Spleen (tissue), 11 donors: ENCODE measurements at regions not wholly inside any gene's neighbourhood (a gene's known extent, or its start where the extent isn't known, plus 50 kb on each side); places are given as distances from the start of the nearest gene placed in this dataset.

Experiments
- DNase-seq: peaks from one replicate; pipeline ENCODE4 v3.0.0-alpha.2; 2020
- H3K27ac ChIP-seq, 8 donors: fragments of 200-600 bp; sonication (generic) in 7 of 8; 1 replicate in 4 of 8; 2 replicates in 4 of 8; pipeline versions ENCODE4 v1.5.0 to v1.8.0; 2016 to 2021; ENCODE audit warnings: inconsistent platforms in 4 of 8, mild to moderate bottlenecking in 4 of 8, moderate library complexity in 1 of 8
- H3K27me3 ChIP-seq, 7 donors: fragments of 200-600 bp; sonication (generic) in 6 of 7; replicated peaks in 1 of 7; 1 replicate in 4 of 7; 2 replicates in 3 of 7; pipeline versions ENCODE4 v1.5.0 to v1.8.0; 2016 to 2021; ENCODE audit warnings: inconsistent platforms in 3 of 7, mild to moderate bottlenecking in 1 of 7
- H3K36me3 ChIP-seq, 6 donors: fragments of 200-600 bp; sonication (generic) in 5 of 6; 1 replicate in 4 of 6; 2 replicates in 2 of 6; pipeline versions ENCODE4 v1.5.0 to v1.8.0; 2016 to 2021; ENCODE audit warnings: inconsistent platforms in 2 of 6
- H3K4me1 ChIP-seq, 6 donors: fragments of 200-600 bp; sonication (generic) in 5 of 6; 1 replicate in 3 of 6; 2 replicates in 3 of 6; pipeline versions ENCODE4 v1.5.0 to v1.8.0; 2016 to 2021; ENCODE audit warnings: inconsistent platforms in 3 of 6
- H3K4me3 ChIP-seq, 8 donors: fragments of 200-600 bp; sonication (generic) in 7 of 8; 1 replicate in 4 of 8; 2 replicates in 4 of 8; pipeline versions ENCODE4 v1.5.0 to v1.8.0; 2016 to 2021; ENCODE audit warnings: inconsistent platforms in 4 of 8, mild to moderate bottlenecking in 4 of 8, moderate library complexity in 2 of 8
- H3K9me3 ChIP-seq, 8 donors: fragments of 200-600 bp; sonication (generic) in 7 of 8; 1 replicate in 4 of 8; 2 replicates in 4 of 8; pipeline versions ENCODE4 v1.5.0 to v1.8.0; 2016 to 2021; ENCODE audit warnings: inconsistent platforms in 4 of 8
- POLR2A ChIP-seq, 3 donors: fragments of 450-650 bp; IDR thresholded peaks; one replicate each; pipeline ENCODE4 v1.5.1; 2017; ENCODE audit warnings: antibody characterized with exemption in 3 of 3, mild to moderate bottlenecking in 1 of 3
- POLR2AphosphoS5 ChIP-seq, 3 donors: sonication (generic); formaldehyde crosslinking; IDR thresholded peaks; one replicate each; pipeline ENCODE4 v1.5.1; 2017; ENCODE audit warnings: antibody characterized with exemption in 3 of 3
- WGBS, 5 donors: extraction: QIAGEN DNeasy Blood & Tissue Kit in 3 of 5; methylation state at CpG; one replicate each; pipeline versions ENCODE4 v1.1.5 to v1.1.7; 2013 to 2018; 5-methylcytosine and 5-hydroxymethylcytosine counted together
- intact Hi-C: fragments of 100-400 bp; cut with DNase I; formaldehyde crosslinking; loops from one replicate; pipeline ENCODE4 v1.15.0; 2023; ENCODE audit warnings: low total_unique reads
- TF ChIP-seq, protein P1 (sequence below), 11 experiments: fragments of 200-600 bp in 7 of 11; fragments of 450-650 bp in 4 of 11; sonication (generic) in 4 of 11; IDR thresholded peaks in 8 of 11; conservative IDR thresholded peaks in 3 of 11; 1 replicate in 7 of 11; 2 replicates in 4 of 11; pipeline versions ENCODE4 v1.4.0 to v1.8.0; 2016 to 2021; ENCODE audit warnings: antibody characterized with exemption in 11 of 11, inconsistent platforms in 4 of 11, mild to moderate bottlenecking in 1 of 11
- donor health status: healthy with polysubstance abuse.
- donor health status: DM: no; HTN: no; CAD: no; lungs with moderate emphysema.
- donor health status: DM: no; HTN: no; CAD: no.
- donor health status: Bipolar disorder and iron deficiency.
- donor health status: healthy.
- donor health status: DM: no; HTN: no; CAD: no.
- donor health status: DM: yes; HTN: yes; CAD: no.

DNA sequence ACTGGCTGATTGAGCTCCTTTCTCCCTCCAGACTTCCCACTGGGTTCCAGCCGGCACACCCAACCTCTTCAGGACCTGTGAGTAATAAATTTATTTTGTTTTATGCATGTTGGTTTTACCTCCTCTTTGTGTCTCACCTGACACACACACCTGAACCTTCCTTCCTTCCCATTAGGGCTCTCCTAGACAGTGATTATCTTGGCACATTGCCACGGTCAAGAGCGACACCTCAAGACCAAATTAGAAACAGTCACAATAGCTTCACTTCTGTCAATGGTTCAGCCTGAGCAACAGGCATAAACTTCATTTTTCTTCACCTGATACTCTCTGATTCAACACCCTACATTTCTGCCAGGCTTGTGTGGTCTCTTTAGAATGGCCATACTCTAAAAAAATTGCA, 296.3 kb upstream of the SMARCA2 start:
- DNase-seq, result no peak
- peaks cover 0 to 6% (median 0%) of the 10 kb centered on the region in 8 donors for H3K9me3 ChIP-seq
- H3K36me3 ChIP-seq, result no peaks in the 10 kb centered on the region
- WGBS, 5 donors, result 50 to 79% (median 51%) methylated on average over 3 of the region's 3 CpGs
- no peak overlapping the region for H3K27ac ChIP-seq
- no peaks in the 10 kb centered on the region for H3K4me1 ChIP-seq
- intact Hi-C loops, result loop anchor here (10.0 kb wide), 2 partner anchors 56 to 366 kb away; no protein-coding TSS in a partner anchor
- TF ChIP-seq POLR2A (IDR thresholded peaks at IDR 0.05), result no peak
- no peak for TF ChIP-seq POLR2AphosphoS5 (IDR thresholded peaks at IDR 0.05)
- TF ChIP-seq, protein P1, sequence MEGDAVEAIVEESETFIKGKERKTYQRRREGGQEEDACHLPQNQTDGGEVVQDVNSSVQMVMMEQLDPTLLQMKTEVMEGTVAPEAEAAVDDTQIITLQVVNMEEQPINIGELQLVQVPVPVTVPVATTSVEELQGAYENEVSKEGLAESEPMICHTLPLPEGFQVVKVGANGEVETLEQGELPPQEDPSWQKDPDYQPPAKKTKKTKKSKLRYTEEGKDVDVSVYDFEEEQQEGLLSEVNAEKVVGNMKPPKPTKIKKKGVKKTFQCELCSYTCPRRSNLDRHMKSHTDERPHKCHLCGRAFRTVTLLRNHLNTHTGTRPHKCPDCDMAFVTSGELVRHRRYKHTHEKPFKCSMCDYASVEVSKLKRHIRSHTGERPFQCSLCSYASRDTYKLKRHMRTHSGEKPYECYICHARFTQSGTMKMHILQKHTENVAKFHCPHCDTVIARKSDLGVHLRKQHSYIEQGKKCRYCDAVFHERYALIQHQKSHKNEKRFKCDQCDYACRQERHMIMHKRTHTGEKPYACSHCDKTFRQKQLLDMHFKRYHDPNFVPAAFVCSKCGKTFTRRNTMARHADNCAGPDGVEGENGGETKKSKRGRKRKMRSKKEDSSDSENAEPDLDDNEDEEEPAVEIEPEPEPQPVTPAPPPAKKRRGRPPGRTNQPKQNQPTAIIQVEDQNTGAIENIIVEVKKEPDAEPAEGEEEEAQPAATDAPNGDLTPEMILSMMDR (IDR thresholded peaks at IDR 0.05 in 8 of 11, conservative IDR thresholded peaks at IDR 0.05 in 3 of 11), result no peak
- H3K4me3 ChIP-seq, result no peak overlapping the region
- H3K27me3 ChIP-seq, result peaks cover 0 to 4% (median 0%) of the 10 kb centered on the region in 7 donors

DNA sequence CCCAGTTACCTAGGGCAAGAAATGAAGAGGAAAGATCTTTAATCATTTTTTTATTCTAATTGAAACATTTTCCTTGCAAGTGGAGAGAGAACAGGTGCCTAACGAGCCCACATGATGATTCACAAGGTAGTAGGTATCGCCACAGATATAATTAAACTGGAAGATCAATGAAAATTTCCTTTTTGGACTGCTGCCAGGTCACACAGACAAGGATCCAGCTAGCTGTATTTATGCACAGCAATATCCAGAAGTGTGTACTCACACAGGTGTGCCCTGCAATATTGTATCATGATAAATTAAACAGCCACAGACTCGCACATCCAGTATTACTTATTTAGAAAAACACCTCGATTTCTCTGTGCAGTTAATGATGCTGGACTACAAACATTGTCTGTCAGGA, 294.0 kb upstream of the SMARCA2 start:
- no peak for DNase-seq
- TF ChIP-seq POLR2AphosphoS5 (IDR thresholded peaks at IDR 0.05) (no peak), POLR2A (IDR thresholded peaks at IDR 0.05) (no peak)
- TF ChIP-seq, protein P1 (IDR thresholded peaks at IDR 0.05 in 8 of 11, conservative IDR thresholded peaks at IDR 0.05 in 3 of 11), result no peak
- no peak overlapping the region for H3K27ac ChIP-seq
- no peaks in the 10 kb centered on the region for H3K4me1 ChIP-seq
- 64 to 73% (median 70%) methylated on average over 4 of the region's 4 CpGs for WGBS, 5 donors
- intact Hi-C loops, result no loop called here
- peaks cover 0 to 6% (median 0%) of the 10 kb centered on the region in 8 donors for H3K9me3 ChIP-seq
- peaks cover 0 to 4% (median 0%) of the 10 kb centered on the region in 7 donors for H3K27me3 ChIP-seq
- H3K4me3 ChIP-seq, result no peak overlapping the region
- no peaks in the 10 kb centered on the region for H3K36me3 ChIP-seq

DNA sequence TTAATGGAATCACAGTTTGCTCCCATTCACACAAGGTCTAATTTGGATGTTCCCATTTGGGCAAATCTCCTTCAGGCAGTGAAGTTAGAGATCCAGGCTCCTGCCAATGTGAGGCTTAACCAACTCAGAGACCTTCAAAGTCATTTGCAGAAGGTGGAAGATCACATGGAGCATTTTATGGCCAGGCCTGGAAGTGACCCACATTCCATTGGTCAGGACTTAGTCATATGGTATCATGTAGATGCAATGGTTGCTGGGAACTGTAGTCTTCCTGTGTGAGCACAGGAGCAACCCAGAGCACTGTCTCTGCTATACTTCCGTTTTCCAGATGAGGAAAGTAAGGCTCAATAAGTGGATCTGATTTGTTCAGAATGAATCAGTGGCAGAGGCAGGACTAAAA, 292.7 kb upstream of the SMARCA2 start:
- Histone ChIP-seq H3K36me3 (no peaks in the 10 kb centered on the region), H3K9me3 (peaks cover 0 to 6% (median 0%) of the 10 kb centered on the region in 8 donors), H3K4me1 (no peaks in the 10 kb centered on the region), H3K27me3 (peaks cover 0 to 4% (median 0%) of the 10 kb centered on the region in 7 donors), H3K27ac (no peak overlapping the region), H3K4me3 (no peak overlapping the region)
- 67 to 87% (median 75%) methylated on average over 1 of the region's 1 CpG for WGBS, 5 donors
- DNase-seq, result no peak
- intact Hi-C loops, result no loop called here
- TF ChIP-seq POLR2A (IDR thresholded peaks at IDR 0.05), result no peak
- TF ChIP-seq, protein P1 (IDR thresholded peaks at IDR 0.05 in 8 of 11, conservative IDR thresholded peaks at IDR 0.05 in 3 of 11), result no peak
- no peak for TF ChIP-seq POLR2AphosphoS5 (IDR thresholded peaks at IDR 0.05)

DNA sequence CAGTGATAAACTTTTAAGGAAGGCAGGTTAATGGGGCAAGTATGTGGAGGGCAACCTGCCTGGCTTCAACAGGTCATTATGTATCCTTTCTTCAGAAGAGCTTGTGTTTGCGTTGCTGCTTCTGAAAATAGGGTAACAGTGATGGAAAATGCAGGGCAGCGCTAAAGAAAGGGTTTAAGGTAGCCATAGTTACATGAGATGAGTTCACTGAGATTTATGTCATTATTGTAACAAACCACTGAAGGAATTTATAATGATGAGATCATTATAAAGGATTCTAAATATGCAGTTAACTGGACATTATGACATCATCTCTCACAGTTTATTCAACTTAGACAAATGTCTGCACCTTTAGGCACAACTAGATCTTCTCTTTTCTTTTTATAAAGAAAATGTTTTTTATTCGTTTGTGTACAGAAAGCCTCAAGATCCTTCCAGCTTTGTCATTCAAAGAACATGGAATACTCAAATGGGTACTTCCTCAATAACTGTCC, 291.6 kb upstream of the SMARCA2 start:
- Histone ChIP-seq H3K4me3 (no peak overlapping the region), H3K4me1 (no peaks in the 10 kb centered on the region), H3K27ac (no peak overlapping the region), H3K36me3 (no peaks in the 10 kb centered on the region), H3K27me3 (peaks cover 0 to 4% (median 0%) of the 10 kb centered on the region in 7 donors), H3K9me3 (peaks cover 0 to 5% (median 0%) of the 10 kb centered on the region in 8 donors)
- intact Hi-C loops, result no loop called here
- no peak for TF ChIP-seq POLR2A (IDR thresholded peaks at IDR 0.05)
- TF ChIP-seq, protein P1 (IDR thresholded peaks at IDR 0.05 in 8 of 11, conservative IDR thresholded peaks at IDR 0.05 in 3 of 11), result no peak
- no peak for TF ChIP-seq POLR2AphosphoS5 (IDR thresholded peaks at IDR 0.05)
- DNase-seq, result no peak
- WGBS, 5 donors, result 73 to 91% (median 81%) methylated on average over 3 of the region's 3 CpGs
